Left lung (tissue), 4 donors: ENCODE measurements at regions not wholly inside any gene's neighbourhood (a gene's known extent, or its start where the extent isn't known, plus 50 kb on each side); places are given as distances from the start of the nearest gene placed in this dataset.
A peak's percentile ranks its signal among the peaks of the same experiment; 100 is the strongest.

Experiments used
- ATAC-seq: fragments of 200-7000 bp; cut with Tn5 transposase; one replicate; pipeline ENCODE4 v1.9.1; 2020; ENCODE audit warnings: moderate library complexity
- DNase-seq, 4 donors: peaks; one replicate each; pipeline ENCODE4 v3.0.0-alpha.2; 2013 to 2020
- H3K27ac ChIP-seq, 2 donors: fragments of 200-600 bp; sonication (generic) in 1 of 2; one replicate each; pipeline versions ENCODE4 v1.5.0 to v1.8.0; 2020 to 2021
- H3K27me3 ChIP-seq, 2 donors: fragments of 200-600 bp; sonication (generic) in 1 of 2; one replicate each; pipeline versions ENCODE4 v1.5.0 to v1.8.0; 2020 to 2021
- H3K36me3 ChIP-seq, 2 donors: fragments of 200-600 bp; sonication (generic) in 1 of 2; one replicate each; pipeline versions ENCODE4 v1.5.0 to v1.8.0; 2020 to 2021
- H3K4me1 ChIP-seq, 2 donors: fragments of 200-600 bp; one replicate each; pipeline ENCODE4 v1.8.0; 2021
- H3K4me3 ChIP-seq, 2 donors: fragments of 200-600 bp; sonication (generic) in 1 of 2; one replicate each; pipeline versions ENCODE4 v1.5.0 to v1.8.0; 2020 to 2021; ENCODE audit warnings: mild to moderate bottlenecking in 1 of 2
- H3K9me3 ChIP-seq, 2 donors: fragments of 200-600 bp; sonication (generic) in 1 of 2; one replicate each; pipeline versions ENCODE4 v1.5.0 to v1.8.0; 2020 to 2021
- intact Hi-C, 2 donors: fragments of 100-400 bp; cut with DNase I; formaldehyde crosslinking; loops; one replicate each; pipeline versions ENCODE4 v1.11.2 to v1.14.2; 2022
- TF ChIP-seq, protein P1 (sequence below), 2 donors: fragments of 200-600 bp; sonication (generic) in 1 of 2; IDR thresholded peaks; one replicate each; pipeline versions ENCODE4 v1.5.0 to v1.8.0; 2021; ENCODE audit warnings: antibody characterized with exemption in 2 of 2
- donor health status: DM: no; HTN: yes; CAD: no.
- donor health status: DM: no; HTN: no; CAD: no.

DNA sequence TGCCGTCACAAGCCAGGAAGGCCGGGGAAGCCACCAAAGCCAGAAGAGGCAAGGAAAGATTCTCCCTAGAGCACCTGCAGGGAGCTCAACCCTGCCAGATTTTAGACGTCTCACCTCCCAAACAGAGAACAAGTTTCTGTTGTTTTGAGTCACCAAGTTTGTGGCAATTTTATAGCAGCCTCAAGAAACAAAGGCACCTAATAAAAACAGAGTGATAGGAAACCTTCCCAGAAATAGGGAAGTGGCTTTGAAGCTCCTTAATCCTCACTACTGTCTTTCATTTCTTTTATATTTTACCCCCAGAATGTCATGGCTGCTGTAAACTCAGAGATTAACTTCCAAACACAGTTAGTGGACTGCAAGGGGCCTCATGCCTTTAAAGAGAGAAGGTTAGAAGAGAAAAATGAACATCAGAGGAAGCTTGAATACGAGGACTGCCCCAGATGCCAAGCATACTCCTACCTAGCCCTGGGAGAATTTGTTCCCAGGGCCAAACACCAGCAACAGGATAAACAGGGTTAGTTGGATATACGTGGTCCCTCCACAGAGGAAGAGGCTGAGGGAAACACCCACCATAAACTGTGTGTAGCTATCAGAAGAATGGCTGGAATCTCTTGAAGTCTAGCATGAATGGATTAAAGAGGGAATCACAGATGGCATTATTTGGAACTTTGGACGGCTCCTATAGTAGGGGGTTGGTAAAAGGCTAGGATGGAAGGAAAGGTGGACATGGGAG is 148.3 kb downstream of the KCNA5 start:
- no peaks in the 10 kb centered on the region for H3K27me3 ChIP-seq
- ATAC-seq (no peak), DNase-seq (no peak)
- TF ChIP-seq, protein P1, sequence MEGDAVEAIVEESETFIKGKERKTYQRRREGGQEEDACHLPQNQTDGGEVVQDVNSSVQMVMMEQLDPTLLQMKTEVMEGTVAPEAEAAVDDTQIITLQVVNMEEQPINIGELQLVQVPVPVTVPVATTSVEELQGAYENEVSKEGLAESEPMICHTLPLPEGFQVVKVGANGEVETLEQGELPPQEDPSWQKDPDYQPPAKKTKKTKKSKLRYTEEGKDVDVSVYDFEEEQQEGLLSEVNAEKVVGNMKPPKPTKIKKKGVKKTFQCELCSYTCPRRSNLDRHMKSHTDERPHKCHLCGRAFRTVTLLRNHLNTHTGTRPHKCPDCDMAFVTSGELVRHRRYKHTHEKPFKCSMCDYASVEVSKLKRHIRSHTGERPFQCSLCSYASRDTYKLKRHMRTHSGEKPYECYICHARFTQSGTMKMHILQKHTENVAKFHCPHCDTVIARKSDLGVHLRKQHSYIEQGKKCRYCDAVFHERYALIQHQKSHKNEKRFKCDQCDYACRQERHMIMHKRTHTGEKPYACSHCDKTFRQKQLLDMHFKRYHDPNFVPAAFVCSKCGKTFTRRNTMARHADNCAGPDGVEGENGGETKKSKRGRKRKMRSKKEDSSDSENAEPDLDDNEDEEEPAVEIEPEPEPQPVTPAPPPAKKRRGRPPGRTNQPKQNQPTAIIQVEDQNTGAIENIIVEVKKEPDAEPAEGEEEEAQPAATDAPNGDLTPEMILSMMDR (IDR thresholded peaks at IDR 0.05) = no peak
- intact Hi-C loops = no loop called here
- no peaks in the 10 kb centered on the region for H3K36me3 ChIP-seq
- no peaks in the 10 kb centered on the region for H3K9me3 ChIP-seq
- H3K4me1 ChIP-seq = no peaks in the 10 kb centered on the region
- H3K4me3 ChIP-seq = no peak overlapping the region
- H3K27ac ChIP-seq = no peak overlapping the region

DNA sequence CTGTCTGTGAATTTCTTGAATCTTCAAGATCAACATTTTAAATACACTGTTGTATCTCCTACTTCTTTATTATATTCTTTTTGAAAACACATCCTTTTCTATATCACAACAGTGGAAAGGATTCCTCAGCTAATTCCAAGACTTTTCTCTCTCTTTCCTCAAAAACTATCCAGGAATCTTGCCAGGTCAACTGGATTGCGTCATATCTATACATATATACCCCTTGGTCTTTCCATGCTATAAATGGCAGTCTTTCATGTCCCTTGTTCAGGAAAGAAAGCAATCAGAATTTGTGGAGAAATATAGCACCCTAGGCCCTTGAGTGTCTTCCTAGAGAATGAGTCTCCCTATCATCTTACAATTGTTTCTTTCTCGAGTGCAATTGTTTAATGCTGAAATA is 149.0 kb downstream of the KCNA5 start:
- DNase-seq (peak in 1 of 4 donors; percentile 24), ATAC-seq (no peak)
- peaks cover 0 to 1% of the 10 kb centered on the region in 2 donors for H3K27me3 ChIP-seq
- no peaks in the 10 kb centered on the region for H3K4me1 ChIP-seq
- no peaks in the 10 kb centered on the region for H3K9me3 ChIP-seq
- no peaks in the 10 kb centered on the region for H3K36me3 ChIP-seq
- H3K4me3 ChIP-seq = no peak overlapping the region
- intact Hi-C loops = no loop called here
- TF ChIP-seq, protein P1 (IDR thresholded peaks at IDR 0.05) = no peak
- H3K27ac ChIP-seq = no peak overlapping the region

DNA sequence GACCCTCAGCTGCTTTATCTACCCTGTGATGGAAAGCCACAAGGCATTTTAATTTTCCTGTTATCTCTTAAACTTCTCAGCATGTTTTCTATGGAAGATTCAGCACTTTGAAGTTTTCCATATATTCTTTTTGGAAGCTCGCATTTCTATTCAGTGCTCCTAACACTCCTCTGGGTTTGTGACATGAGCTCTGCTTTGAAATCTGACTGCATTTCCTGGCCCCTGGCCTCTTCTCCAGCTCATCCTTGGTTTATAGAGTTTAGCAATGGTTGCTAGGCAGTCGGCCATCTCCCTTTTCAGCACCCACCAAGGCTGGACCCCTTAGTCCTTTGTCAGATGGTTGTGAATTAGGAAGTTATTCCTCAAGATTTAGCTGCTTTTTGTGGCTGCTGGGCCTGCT is 150.6 kb downstream of the KCNA5 start:
- Histone ChIP-seq H3K36me3 (no peaks in the 10 kb centered on the region), H3K9me3 (no peaks in the 10 kb centered on the region), H3K4me3 (no peak overlapping the region), H3K27me3 (peaks cover 0 to 7% of the 10 kb centered on the region in 2 donors), H3K27ac (no peak overlapping the region), H3K4me1 (no peaks in the 10 kb centered on the region)
- TF ChIP-seq, protein P1 (IDR thresholded peaks at IDR 0.05) = no peak
- DNase-seq (no peak), ATAC-seq (no peak)
- intact Hi-C loops = no loop called here

DNA sequence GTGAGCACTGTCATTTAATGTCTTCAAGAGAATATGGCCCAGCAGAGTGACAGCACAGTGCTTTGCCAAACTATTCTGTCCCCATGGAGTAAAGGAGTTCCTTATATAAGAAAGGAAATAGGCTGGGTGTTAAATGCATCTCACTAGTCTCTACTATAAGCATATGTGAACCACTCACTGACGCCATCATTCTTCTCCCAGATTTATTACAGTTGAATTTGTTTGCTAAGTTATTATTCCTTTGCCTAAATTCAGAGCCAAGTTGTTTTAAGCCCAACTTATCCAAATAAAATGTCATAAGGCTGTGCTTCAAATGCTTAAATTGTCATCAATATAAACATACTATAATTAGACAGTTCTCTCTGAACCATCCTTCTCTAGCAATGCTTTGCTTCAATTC is 151.6 kb downstream of the KCNA5 start:
- intact Hi-C loops = no loop called here
- no peaks in the 10 kb centered on the region for H3K36me3 ChIP-seq
- no peaks in the 10 kb centered on the region for H3K9me3 ChIP-seq
- ATAC-seq (no peak), DNase-seq (no peak)
- no peak overlapping the region for H3K27ac ChIP-seq
- TF ChIP-seq, protein P1 (IDR thresholded peaks at IDR 0.05) = no peak
- H3K27me3 ChIP-seq = peaks cover 0 to 16% of the 10 kb centered on the region in 2 donors
- no peak overlapping the region for H3K4me3 ChIP-seq
- H3K4me1 ChIP-seq = no peaks in the 10 kb centered on the region

DNA sequence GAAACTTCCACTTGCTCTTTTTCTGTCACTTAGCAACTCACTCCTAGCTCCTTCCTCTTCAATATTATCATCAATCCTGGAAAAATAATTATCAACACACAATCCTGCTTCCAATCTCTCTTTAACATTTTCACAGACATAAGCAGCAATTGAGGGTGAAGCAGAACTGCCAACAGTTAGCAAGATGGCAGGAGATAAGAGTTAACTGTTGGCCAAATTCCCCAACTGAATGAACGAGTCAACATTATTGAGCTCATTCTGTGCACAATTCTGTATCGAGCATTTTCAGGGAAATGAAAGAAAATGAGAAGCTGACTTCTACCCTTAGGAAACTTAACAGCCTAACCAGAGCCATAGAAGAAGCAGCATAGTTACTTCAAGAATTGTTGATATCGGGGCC is 152.0 kb downstream of the KCNA5 start:
- no peaks in the 10 kb centered on the region for H3K36me3 ChIP-seq
- intact Hi-C loops = no loop called here
- H3K4me1 ChIP-seq = no peaks in the 10 kb centered on the region
- no peak overlapping the region for H3K4me3 ChIP-seq
- TF ChIP-seq, protein P1 (IDR thresholded peaks at IDR 0.05) = no peak
- H3K9me3 ChIP-seq = no peaks in the 10 kb centered on the region
- peaks cover 0 to 20% of the 10 kb centered on the region in 2 donors for H3K27me3 ChIP-seq
- DNase-seq (no peak), ATAC-seq (no peak)
- no peak overlapping the region for H3K27ac ChIP-seq
